Stimulated activated CD4-positive, alpha-beta T cell treated with anti-CD3 and anti-CD28 coated beads, Interleukin-2, amount 100 ng/mL, for 48 hours (primary cell): ENCODE measurements at regions not wholly inside any gene's neighbourhood (a gene's known extent, or its start where the extent isn't known, plus 50 kb on each side); places are given as distances from the start of the nearest gene placed in this dataset.

Source experiments
- DNase-seq, 2 donors: peaks; one replicate each; pipeline ENCODE4 v3.0.0-alpha.2; 2020

GRCh38 chr12:58270966-58271705 lies 329.8 kb downstream of the ATP23 start:
- no peak for DNase-seq

GRCh38 chr12:58272461-58272860 lies 331.1 kb downstream of the ATP23 start:
- DNase-seq = no peak

- no peak for DNase-seq
Measured at GRCh38 chr12:58277231-58277630, 335.9 kb downstream of the ATP23 start.

GRCh38 chr12:58283553-58283952 lies 342.2 kb downstream of the ATP23 start:
- DNase-seq = no peak

- no peak for DNase-seq
Measured at GRCh38 chr12:58285551-58285950, 344.2 kb downstream of the ATP23 start.

GRCh38 chr12:58286353-58286752 lies 345.0 kb downstream of the ATP23 start:
- no peak for DNase-seq

GRCh38 chr12:58288190-58288589 lies 346.8 kb downstream of the ATP23 start:
- DNase-seq = no peak

GRCh38 chr12:58291106-58291505 lies 349.7 kb downstream of the ATP23 start:
- no peak for DNase-seq

- no peak for DNase-seq
Measured at GRCh38 chr12:58293308-58293982, 352.1 kb downstream of the ATP23 start.

- no peak for DNase-seq
Measured at GRCh38 chr12:58295268-58295667, 353.9 kb downstream of the ATP23 start.

- no peak for DNase-seq
Measured at GRCh38 chr12:58296863-58297262, 355.5 kb downstream of the ATP23 start.

GRCh38 chr12:58298803-58299202 lies 357.4 kb downstream of the ATP23 start:
- DNase-seq = no peak

GRCh38 chr12:58299371-58299770 lies 358.0 kb downstream of the ATP23 start:
- no peak for DNase-seq

- DNase-seq = no peak
Measured at GRCh38 chr12:58301038-58301729, 359.8 kb downstream of the ATP23 start.

GRCh38 chr12:58301730-58302122 lies 360.4 kb downstream of the ATP23 start:
- DNase-seq = no peak

- DNase-seq = no peak
Measured at GRCh38 chr12:58302487-58303011, 361.2 kb downstream of the ATP23 start.

- DNase-seq = no peak
Measured at GRCh38 chr12:58306266-58307000, 365.1 kb downstream of the ATP23 start.

- DNase-seq = no peak
Measured at GRCh38 chr12:58309806-58310205, 368.4 kb downstream of the ATP23 start.

GRCh38 chr12:58310368-58310767 lies 369.0 kb downstream of the ATP23 start:
- no peak for DNase-seq

GRCh38 chr12:58310809-58311622 lies 369.6 kb downstream of the ATP23 start:
- no peak for DNase-seq

- no peak for DNase-seq
Measured at GRCh38 chr12:58313091-58313855, 371.9 kb downstream of the ATP23 start.
